ENCODE measurements at regions not wholly inside any gene's neighbourhood (a gene's known extent, or its start where the extent isn't known, plus 50 kb on each side); places are given as distances from the start of the nearest gene placed in this dataset.

DNA sequence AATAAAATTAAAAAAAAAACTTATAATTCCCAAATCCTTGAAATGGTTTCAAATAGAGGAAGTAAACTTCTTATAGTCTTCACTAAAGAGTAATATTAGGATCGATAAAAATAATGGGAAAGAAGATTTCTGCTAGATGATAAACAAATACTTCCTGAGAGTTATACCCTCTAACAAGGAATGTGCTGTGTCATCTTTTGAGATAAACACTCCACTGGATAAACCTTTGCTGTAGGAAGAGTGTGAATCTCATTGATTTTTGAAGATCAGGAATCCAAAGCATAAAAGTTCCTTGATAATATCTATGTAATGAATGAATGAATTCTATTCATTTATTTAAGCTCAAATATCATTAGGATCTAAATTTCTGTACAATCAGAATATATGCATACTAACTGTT lies 161.0 kb upstream of the GBE1 start:
- no peaks in the 10 kb centered on the region for H3K27me3 ChIP-seq (ENCODE audit: insufficient read depth, poor library complexity, severe bottlenecking)
- H3K27ac ChIP-seq (replicated peaks): no peak overlapping the region
- TF ChIP-seq GABPA (IDR thresholded peaks at IDR 0.05; ENCODE audit: low read depth) (no peak), SPI1 (IDR thresholded peaks at IDR 0.05; ENCODE audit: borderline replicate concordance, low read depth) (no peak), POLR2AphosphoS5 (IDR thresholded peaks at IDR 0.05; ENCODE audit: low read depth) (no peak)
- TF ChIP-seq, protein P1, sequence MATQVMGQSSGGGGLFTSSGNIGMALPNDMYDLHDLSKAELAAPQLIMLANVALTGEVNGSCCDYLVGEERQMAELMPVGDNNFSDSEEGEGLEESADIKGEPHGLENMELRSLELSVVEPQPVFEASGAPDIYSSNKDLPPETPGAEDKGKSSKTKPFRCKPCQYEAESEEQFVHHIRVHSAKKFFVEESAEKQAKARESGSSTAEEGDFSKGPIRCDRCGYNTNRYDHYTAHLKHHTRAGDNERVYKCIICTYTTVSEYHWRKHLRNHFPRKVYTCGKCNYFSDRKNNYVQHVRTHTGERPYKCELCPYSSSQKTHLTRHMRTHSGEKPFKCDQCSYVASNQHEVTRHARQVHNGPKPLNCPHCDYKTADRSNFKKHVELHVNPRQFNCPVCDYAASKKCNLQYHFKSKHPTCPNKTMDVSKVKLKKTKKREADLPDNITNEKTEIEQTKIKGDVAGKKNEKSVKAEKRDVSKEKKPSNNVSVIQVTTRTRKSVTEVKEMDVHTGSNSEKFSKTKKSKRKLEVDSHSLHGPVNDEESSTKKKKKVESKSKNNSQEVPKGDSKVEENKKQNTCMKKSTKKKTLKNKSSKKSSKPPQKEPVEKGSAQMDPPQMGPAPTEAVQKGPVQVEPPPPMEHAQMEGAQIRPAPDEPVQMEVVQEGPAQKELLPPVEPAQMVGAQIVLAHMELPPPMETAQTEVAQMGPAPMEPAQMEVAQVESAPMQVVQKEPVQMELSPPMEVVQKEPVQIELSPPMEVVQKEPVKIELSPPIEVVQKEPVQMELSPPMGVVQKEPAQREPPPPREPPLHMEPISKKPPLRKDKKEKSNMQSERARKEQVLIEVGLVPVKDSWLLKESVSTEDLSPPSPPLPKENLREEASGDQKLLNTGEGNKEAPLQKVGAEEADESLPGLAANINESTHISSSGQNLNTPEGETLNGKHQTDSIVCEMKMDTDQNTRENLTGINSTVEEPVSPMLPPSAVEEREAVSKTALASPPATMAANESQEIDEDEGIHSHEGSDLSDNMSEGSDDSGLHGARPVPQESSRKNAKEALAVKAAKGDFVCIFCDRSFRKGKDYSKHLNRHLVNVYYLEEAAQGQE (IDR thresholded peaks at IDR 0.05; ENCODE audit: insufficient replicate concordance, low read depth): no peak
- TF ChIP-seq, protein P2, sequence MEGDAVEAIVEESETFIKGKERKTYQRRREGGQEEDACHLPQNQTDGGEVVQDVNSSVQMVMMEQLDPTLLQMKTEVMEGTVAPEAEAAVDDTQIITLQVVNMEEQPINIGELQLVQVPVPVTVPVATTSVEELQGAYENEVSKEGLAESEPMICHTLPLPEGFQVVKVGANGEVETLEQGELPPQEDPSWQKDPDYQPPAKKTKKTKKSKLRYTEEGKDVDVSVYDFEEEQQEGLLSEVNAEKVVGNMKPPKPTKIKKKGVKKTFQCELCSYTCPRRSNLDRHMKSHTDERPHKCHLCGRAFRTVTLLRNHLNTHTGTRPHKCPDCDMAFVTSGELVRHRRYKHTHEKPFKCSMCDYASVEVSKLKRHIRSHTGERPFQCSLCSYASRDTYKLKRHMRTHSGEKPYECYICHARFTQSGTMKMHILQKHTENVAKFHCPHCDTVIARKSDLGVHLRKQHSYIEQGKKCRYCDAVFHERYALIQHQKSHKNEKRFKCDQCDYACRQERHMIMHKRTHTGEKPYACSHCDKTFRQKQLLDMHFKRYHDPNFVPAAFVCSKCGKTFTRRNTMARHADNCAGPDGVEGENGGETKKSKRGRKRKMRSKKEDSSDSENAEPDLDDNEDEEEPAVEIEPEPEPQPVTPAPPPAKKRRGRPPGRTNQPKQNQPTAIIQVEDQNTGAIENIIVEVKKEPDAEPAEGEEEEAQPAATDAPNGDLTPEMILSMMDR (IDR thresholded peaks at IDR 0.05; ENCODE audit: insufficient read depth, low read length): no peak

DNA sequence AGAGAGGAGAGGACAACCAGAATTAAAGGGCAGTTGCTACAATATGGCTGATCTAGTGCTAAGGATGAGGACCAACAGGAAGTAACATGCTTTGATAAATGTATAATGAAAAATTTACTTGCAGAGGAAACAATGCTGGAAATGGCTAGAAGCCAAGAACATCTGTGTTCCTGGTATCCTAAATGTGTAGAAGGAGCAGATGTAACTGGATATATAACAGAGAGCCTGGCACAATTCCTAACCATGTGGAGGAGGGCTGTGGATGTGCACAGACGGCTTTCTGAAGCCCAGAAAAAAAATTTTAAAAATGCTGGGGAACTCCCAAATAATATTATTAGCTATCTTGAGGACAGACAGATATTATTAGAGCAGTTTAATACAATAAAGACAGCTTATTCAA lies 159.4 kb upstream of the GBE1 start:
- no peak for DNase-seq (ENCODE audit: low read depth in 1 of 2, low spot score in 1 of 2)
- H3K4me3 ChIP-seq (replicated peaks; ENCODE audit: insufficient read depth, low read length): no peak overlapping the region
- H3K27me3 ChIP-seq (ENCODE audit: insufficient read depth, poor library complexity, severe bottlenecking): no peaks in the 10 kb centered on the region
- H3K27ac ChIP-seq (replicated peaks): no peak overlapping the region
- TF ChIP-seq GABPA (IDR thresholded peaks at IDR 0.05; ENCODE audit: low read depth): no peak
- TF ChIP-seq POLR2AphosphoS5 (IDR thresholded peaks at IDR 0.05; ENCODE audit: low read depth): no peak
- no peak for TF ChIP-seq SPI1 (IDR thresholded peaks at IDR 0.05; ENCODE audit: borderline replicate concordance, low read depth)
- TF ChIP-seq, protein P1 (IDR thresholded peaks at IDR 0.05; ENCODE audit: insufficient replicate concordance, low read depth): no peak
- TF ChIP-seq, protein P2 (IDR thresholded peaks at IDR 0.05; ENCODE audit: insufficient read depth, low read length): no peak

More for the DNA sequence above, 161.0 kb upstream of the GBE1 start:
- no peak overlapping the region for H3K4me3 ChIP-seq (replicated peaks; ENCODE audit: insufficient read depth, low read length)
- DNase-seq (ENCODE audit: low read depth in 1 of 2, low spot score in 1 of 2): no peak

DNA sequence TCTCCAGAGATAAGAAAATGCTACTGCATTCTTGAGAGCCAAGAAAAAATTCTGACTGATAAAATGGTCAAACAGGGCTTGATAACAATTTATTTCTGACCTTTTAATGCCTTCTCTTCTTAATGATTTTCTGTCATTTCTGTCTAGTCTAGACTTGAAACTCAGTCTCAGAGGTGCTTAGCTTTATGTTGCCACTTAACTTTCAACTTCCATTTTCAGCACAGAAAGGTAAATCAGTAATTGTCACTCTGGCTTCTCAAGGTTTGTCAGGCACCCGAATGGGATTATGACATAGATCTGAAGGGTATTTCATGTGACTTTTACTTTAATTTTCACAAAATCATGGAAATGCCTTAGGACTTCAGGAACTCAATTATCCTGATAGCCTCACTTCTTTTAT lies 155.4 kb upstream of the GBE1 start:
- H3K27ac ChIP-seq (replicated peaks): no peak overlapping the region
- H3K27me3 ChIP-seq (ENCODE audit: insufficient read depth, poor library complexity, severe bottlenecking): no peaks in the 10 kb centered on the region
- TF ChIP-seq GABPA (IDR thresholded peaks at IDR 0.05; ENCODE audit: low read depth): no peak
- no peak for TF ChIP-seq POLR2AphosphoS5 (IDR thresholded peaks at IDR 0.05; ENCODE audit: low read depth)
- no peak for DNase-seq (ENCODE audit: low read depth in 1 of 2, low spot score in 1 of 2)
- H3K4me3 ChIP-seq (replicated peaks; ENCODE audit: insufficient read depth, low read length): no peak overlapping the region

DNA sequence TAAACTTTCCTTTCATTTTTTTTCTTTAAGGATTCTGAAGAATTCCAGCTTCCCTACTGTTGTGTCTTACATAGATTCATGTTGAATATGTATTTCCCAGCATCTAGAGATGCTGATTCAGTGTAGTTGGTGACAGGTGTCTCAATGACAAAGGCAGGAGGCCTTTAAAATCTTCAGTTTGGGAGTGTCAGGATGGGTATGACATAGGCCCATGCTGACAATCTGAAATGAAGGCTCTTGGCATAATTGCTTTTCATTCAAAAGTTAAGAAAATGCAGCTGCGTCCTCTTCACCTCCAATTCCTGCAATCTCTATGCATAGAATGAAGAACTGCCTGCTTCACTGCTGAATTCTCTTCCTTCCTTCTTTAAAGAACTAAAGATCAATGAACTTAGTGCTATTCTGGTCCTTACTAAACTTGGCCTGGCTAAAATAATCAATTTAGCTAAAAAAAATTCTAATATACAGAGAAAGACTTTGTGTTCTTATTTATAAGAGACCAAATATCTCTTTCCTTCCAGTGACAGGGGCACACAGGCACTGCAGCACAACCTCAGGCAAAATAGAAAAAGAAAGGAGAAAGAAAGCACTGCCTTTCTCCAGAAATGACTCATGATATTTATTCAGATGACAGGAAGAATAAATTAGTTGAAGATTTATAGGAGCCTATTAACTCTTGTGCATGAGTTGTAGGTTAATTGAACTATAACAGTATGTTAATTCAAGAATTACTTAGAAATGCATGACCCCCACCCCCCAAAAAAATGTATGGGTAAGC lies 152.6 kb upstream of the GBE1 start:
- H3K4me3 ChIP-seq (replicated peaks; ENCODE audit: insufficient read depth, low read length): no peak overlapping the region
- DNase-seq (ENCODE audit: low read depth in 1 of 2, low spot score in 1 of 2): no peak
- H3K27ac ChIP-seq (replicated peaks): no peak overlapping the region
- TF ChIP-seq POLR2AphosphoS5 (IDR thresholded peaks at IDR 0.05; ENCODE audit: low read depth): no peak
- TF ChIP-seq GABPA (IDR thresholded peaks at IDR 0.05; ENCODE audit: low read depth): no peak
- no peaks in the 10 kb centered on the region for H3K27me3 ChIP-seq (ENCODE audit: insufficient read depth, poor library complexity, severe bottlenecking)

DNA sequence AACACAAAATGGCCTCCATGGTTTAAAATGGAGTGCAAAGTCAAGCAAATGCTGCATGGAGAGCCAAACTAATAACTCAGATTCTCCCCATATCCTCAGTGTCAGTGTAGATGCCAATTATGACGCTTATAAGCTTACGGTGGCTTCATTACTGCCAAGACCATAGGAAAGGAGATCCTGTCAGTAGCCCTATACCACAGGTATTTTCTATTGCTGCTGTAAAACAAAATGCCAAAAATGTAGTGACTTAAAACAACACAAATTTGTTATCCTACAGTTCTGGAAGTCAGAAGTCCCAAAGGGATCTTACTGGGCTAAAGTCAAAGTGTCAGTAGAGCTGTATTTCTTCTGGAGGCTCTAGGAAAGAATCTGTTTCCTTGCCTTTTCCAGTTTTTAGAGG lies 149.8 kb upstream of the GBE1 start:
- Histone ChIP-seq H3K27ac (replicated peaks) (no peak overlapping the region), H3K4me3 (replicated peaks; ENCODE audit: insufficient read depth, low read length) (no peak overlapping the region), H3K27me3 (ENCODE audit: insufficient read depth, poor library complexity, severe bottlenecking) (no peaks in the 10 kb centered on the region)
- no peak for TF ChIP-seq SPI1 (IDR thresholded peaks at IDR 0.05; ENCODE audit: borderline replicate concordance, low read depth)
- no peak for TF ChIP-seq GABPA (IDR thresholded peaks at IDR 0.05; ENCODE audit: low read depth)
- TF ChIP-seq POLR2AphosphoS5 (IDR thresholded peaks at IDR 0.05; ENCODE audit: low read depth): no peak
- TF ChIP-seq, protein P2 (IDR thresholded peaks at IDR 0.05; ENCODE audit: insufficient read depth, low read length): no peak
- TF ChIP-seq, protein P1 (IDR thresholded peaks at IDR 0.05; ENCODE audit: insufficient replicate concordance, low read depth): no peak
- no peak for DNase-seq (ENCODE audit: low read depth in 1 of 2, low spot score in 1 of 2)

Data from HL-60 (cell line).